ENCODE measurements at regions not wholly inside any gene's neighbourhood (a gene's known extent, or its start where the extent isn't known, plus 50 kb on each side); places are given as distances from the start of the nearest gene placed in this dataset.

GRCh38 chr6:168384045-168385036, 56.6 kb upstream of the SMOC2 start:
- ChIA-PET POLR2A (ENCODE audit: low non-redundant PET) (no interaction called here), CTCF (no interaction called here)
- no peak overlapping the region for H3K27ac ChIP-seq
- no peak for DNase-seq (ENCODE audit: low spot score)
- TF ChIP-seq CTCF (conservative IDR thresholded peaks at IDR 0.05; ENCODE audit: low read depth), result no peak

GRCh38 chr6:168385037-168385759, 55.8 kb upstream of the SMOC2 start:
- no peak overlapping the region for H3K27ac ChIP-seq

GRCh38 chr6:168385858-168386735, 54.9 kb upstream of the SMOC2 start:
- H3K27ac ChIP-seq, result no peak overlapping the region
- CTCF ChIA-PET, result no interaction called here
- DNase-seq (ENCODE audit: low spot score), result no peak
- POLR2A ChIA-PET (ENCODE audit: low non-redundant PET), result no interaction called here
- no peak for TF ChIP-seq CTCF (conservative IDR thresholded peaks at IDR 0.05; ENCODE audit: low read depth)

More at GRCh38 chr6:168385037-168385759, 55.8 kb upstream of the SMOC2 start:
- no peak for DNase-seq (ENCODE audit: low spot score)
- ChIA-PET CTCF (interaction anchor here (0.7 kb wide), 1 partner anchor 1168 kb away, joined by 8 read pairs; no protein-coding TSS in a partner anchor), POLR2A (ENCODE audit: low non-redundant PET) (no interaction called here)
- no peak for TF ChIP-seq CTCF (conservative IDR thresholded peaks at IDR 0.05; ENCODE audit: low read depth)

GRCh38 chr6:168386973-168387372, 54.0 kb upstream of the SMOC2 start:
- no peak for DNase-seq (ENCODE audit: low spot score)
- ChIA-PET CTCF (no interaction called here), POLR2A (ENCODE audit: low non-redundant PET) (no interaction called here)
- no peak for TF ChIP-seq CTCF (conservative IDR thresholded peaks at IDR 0.05; ENCODE audit: low read depth)
- H3K27ac ChIP-seq, result no peak overlapping the region

GRCh38 chr6:168387426-168387825, 53.6 kb upstream of the SMOC2 start:
- CTCF ChIA-PET, result no interaction called here
- no peak overlapping the region for H3K27ac ChIP-seq
- no peak for TF ChIP-seq CTCF (conservative IDR thresholded peaks at IDR 0.05; ENCODE audit: low read depth)
- POLR2A ChIA-PET (ENCODE audit: low non-redundant PET), result no interaction called here
- no peak for DNase-seq (ENCODE audit: low spot score)

- POLR2A ChIA-PET (ENCODE audit: low non-redundant PET), result no interaction called here
- CTCF ChIA-PET, result no interaction called here
- DNase-seq (ENCODE audit: low spot score), result no peak
Observed at GRCh38 chr6:168387911-168388310, 53.1 kb upstream of the SMOC2 start.

More at GRCh38 chr6:168387911-168388310, 53.1 kb upstream of the SMOC2 start:
- H3K27ac ChIP-seq, result no peak overlapping the region
- no peak for TF ChIP-seq CTCF (conservative IDR thresholded peaks at IDR 0.05; ENCODE audit: low read depth)

Data from RWPE1 (cell line).